WERI-Rb-1 (cell line): ENCODE measurements at regions not wholly inside any gene's neighbourhood (a gene's known extent, or its start where the extent isn't known, plus 50 kb on each side); places are given as distances from the start of the nearest gene placed in this dataset.

Experiments used
- DNase-seq: peaks from one replicate; pipeline ENCODE4 v3.0.0-alpha.2; 2020
- H3K27ac ChIP-seq: fragments of 250-450 bp; sonication (Bioruptor Pico); 2 replicates; pipeline ENCODE4 v1.5.1; 2020; ENCODE audit warnings: mild to moderate bottlenecking, moderate library complexity
- H3K27me3 ChIP-seq: fragments of 250-450 bp; sonication (Bioruptor Pico); 2 replicates; pipeline ENCODE4 v1.5.1; 2021; ENCODE audit warnings: mild to moderate bottlenecking, low read depth, moderate library complexity; ENCODE audit not compliant: insufficient read depth, severe bottlenecking
- H3K36me3 ChIP-seq: fragments of 250-450 bp; sonication (Bioruptor Pico); 2 replicates; pipeline ENCODE4 v1.5.1; 2020; ENCODE audit warnings: mild to moderate bottlenecking, moderate library complexity
- H3K4me3 ChIP-seq: 2 replicates; pipeline ENCODE4 v1.5.1; 2011; ENCODE audit warnings: low read depth, mild to moderate bottlenecking, control low read depth, low read length
- H3K9me3 ChIP-seq: fragments of 250-450 bp; sonication (Bioruptor Pico); 2 replicates; pipeline ENCODE4 v1.5.1; 2021; ENCODE audit warnings: mild to moderate bottlenecking, moderate library complexity; ENCODE audit not compliant: severe bottlenecking
- CTCF ChIP-seq: IDR thresholded peaks from 2 replicates; pipeline ENCODE4 v1.5.1; 2011; ENCODE audit warnings: low read depth, mild to moderate bottlenecking, control low read depth, inconsistent platforms, low read length

- Histone ChIP-seq H3K4me3 (no peak overlapping the region), H3K27ac (no peak overlapping the region), H3K36me3 (no peaks in the 10 kb centered on the region), H3K27me3 (no peaks in the 10 kb centered on the region), H3K9me3 (no peaks in the 10 kb centered on the region)
- no peak for TF ChIP-seq CTCF
- DNase-seq: peak; percentile 38
Measured at GRCh38 chr2:12577567-12578253, 139.0 kb upstream of the TRIB2 start.

DNA sequence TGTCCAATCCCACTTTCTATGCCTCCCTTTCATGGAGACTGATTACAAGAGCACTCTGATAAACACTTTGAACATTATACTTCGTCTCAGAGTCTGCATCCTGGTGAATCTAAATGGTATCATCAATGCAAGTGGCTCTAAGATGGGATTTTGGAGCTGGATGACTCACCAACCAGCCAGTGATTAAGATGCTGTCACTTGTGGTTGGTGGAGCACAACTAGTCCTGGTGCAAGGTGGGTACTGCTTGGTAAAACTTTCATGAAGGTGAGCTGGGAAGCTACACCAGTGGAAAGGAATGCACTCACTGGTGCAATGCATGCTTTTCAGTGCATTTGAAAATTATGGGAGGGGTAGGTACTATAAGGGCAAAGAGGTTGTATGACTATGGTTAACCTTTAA lies 137.7 kb upstream of the TRIB2 start:
- TF ChIP-seq CTCF: no peak

GRCh38 chr2:12584338-12584737 lies 132.4 kb upstream of the TRIB2 start:
- H3K36me3 ChIP-seq: no peaks in the 10 kb centered on the region
- H3K27ac ChIP-seq: no peak overlapping the region
- H3K4me3 ChIP-seq: no peak overlapping the region
- TF ChIP-seq CTCF: no peak
- H3K27me3 ChIP-seq: no peaks in the 10 kb centered on the region
- DNase-seq: no peak
- H3K9me3 ChIP-seq: no peaks in the 10 kb centered on the region

More for the DNA sequence above, 137.7 kb upstream of the TRIB2 start:
- DNase-seq: no peak
- Histone ChIP-seq H3K36me3 (no peaks in the 10 kb centered on the region), H3K27ac (no peak overlapping the region), H3K4me3 (no peak overlapping the region), H3K9me3 (no peaks in the 10 kb centered on the region), H3K27me3 (no peaks in the 10 kb centered on the region)

- Histone ChIP-seq H3K27me3 (no peaks in the 10 kb centered on the region), H3K9me3 (no peaks in the 10 kb centered on the region), H3K36me3 (no peaks in the 10 kb centered on the region), H3K4me3 (no peak overlapping the region), H3K27ac (no peak overlapping the region)
- no peak for DNase-seq
- TF ChIP-seq CTCF: no peak
Measured at GRCh38 chr2:12585784-12586183, 131.0 kb upstream of the TRIB2 start.

DNA sequence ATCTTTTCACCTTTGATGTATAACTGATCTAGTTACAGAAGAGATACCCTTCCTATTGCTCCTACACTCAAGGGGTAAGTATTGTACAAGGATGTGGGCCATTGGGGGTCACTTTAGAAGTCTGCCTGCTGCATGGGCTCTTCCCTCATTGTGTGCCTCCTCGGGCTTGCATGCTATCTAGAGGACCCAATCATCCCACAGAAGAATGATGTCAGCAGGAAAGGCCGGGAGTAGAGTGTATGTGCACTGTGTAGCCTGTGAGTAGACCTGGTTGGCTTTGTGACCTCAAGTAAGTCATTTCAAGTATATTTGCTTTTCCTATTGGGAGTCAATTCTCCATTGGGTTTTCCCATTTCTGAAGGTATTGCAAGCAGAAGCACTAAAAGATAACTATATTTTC lies 129.5 kb upstream of the TRIB2 start:
- no peak for TF ChIP-seq CTCF
- H3K9me3 ChIP-seq: no peaks in the 10 kb centered on the region
- H3K36me3 ChIP-seq: no peaks in the 10 kb centered on the region
- H3K4me3 ChIP-seq: no peak overlapping the region
- no peak overlapping the region for H3K27ac ChIP-seq
- DNase-seq: no peak
- H3K27me3 ChIP-seq: no peaks in the 10 kb centered on the region
